ENCODE measurements at regions not wholly inside any gene's neighbourhood (a gene's known extent, or its start where the extent isn't known, plus 50 kb on each side); places are given as distances from the start of the nearest gene placed in this dataset.

GRCh38 chr13:85095418-85096272 lies 703.6 kb downstream of the SLITRK6 start:
- FAIRE-seq: no peak
- no peak for TF ChIP-seq CTCF (IDR thresholded peaks at IDR 0.05; ENCODE audit: insufficient read depth, missing control alignments)
- no peak for DNase-seq (ENCODE audit: insufficient read length, low spot score)

- no peak for TF ChIP-seq CTCF (IDR thresholded peaks at IDR 0.05; ENCODE audit: insufficient read depth, missing control alignments)
- no peak for DNase-seq (ENCODE audit: insufficient read length, low spot score)
- no peak for FAIRE-seq
Observed at GRCh38 chr13:85093808-85094207, 705.4 kb downstream of the SLITRK6 start.

GRCh38 chr13:85091631-85092234 lies 707.5 kb downstream of the SLITRK6 start:
- TF ChIP-seq CTCF (IDR thresholded peaks at IDR 0.05; ENCODE audit: insufficient read depth, missing control alignments): no peak
- no peak for FAIRE-seq

GRCh38 chr13:85089186-85089585 lies 710.0 kb downstream of the SLITRK6 start:
- FAIRE-seq (no peak), DNase-seq (ENCODE audit: insufficient read length, low spot score) (no peak)
- no peak for TF ChIP-seq CTCF (IDR thresholded peaks at IDR 0.05; ENCODE audit: insufficient read depth, missing control alignments)

More at GRCh38 chr13:85091631-85092234, 707.5 kb downstream of the SLITRK6 start:
- no peak for DNase-seq (ENCODE audit: insufficient read length, low spot score)

GRCh38 chr13:85080691-85081090 lies 718.5 kb downstream of the SLITRK6 start:
- TF ChIP-seq CTCF (IDR thresholded peaks at IDR 0.05; ENCODE audit: insufficient read depth, missing control alignments): no peak
- DNase-seq (ENCODE audit: insufficient read length, low spot score) (peak; percentile 18), FAIRE-seq (no peak)

- no peak for TF ChIP-seq CTCF (IDR thresholded peaks at IDR 0.05; ENCODE audit: insufficient read depth, missing control alignments)
- DNase-seq (ENCODE audit: insufficient read length, low spot score) (no peak), FAIRE-seq (no peak)
Observed at GRCh38 chr13:85076343-85076742, 722.9 kb downstream of the SLITRK6 start.
